Uterus (tissue), 3 donors: ENCODE measurements at regions not wholly inside any gene's neighbourhood (a gene's known extent, or its start where the extent isn't known, plus 50 kb on each side); places are given as distances from the start of the nearest gene placed in this dataset.

ENCODE experiments used
- DNase-seq, 2 donors: peaks; one replicate each; pipeline ENCODE4 v3.0.0-alpha.2; 2019 to 2020
- H3K27ac ChIP-seq, 2 donors: fragments of 200-600 bp; sonication (generic); 1 replicate in 1 of 2; 2 replicates in 1 of 2; pipeline ENCODE4 v1.5.1; 2016 to 2018
- H3K27me3 ChIP-seq, 2 donors: fragments of 200-600 bp; sonication (generic); one replicate each; pipeline ENCODE4 v1.5.1; 2018 to 2019; ENCODE audit warnings: control low read depth in 1 of 2
- H3K36me3 ChIP-seq, 2 donors: fragments of 200-600 bp; sonication (generic); one replicate each; pipeline ENCODE4 v1.5.1; 2019; ENCODE audit warnings: control low read depth in 1 of 2
- H3K4me1 ChIP-seq, 2 donors: fragments of 200-600 bp; sonication (generic); one replicate each; pipeline ENCODE4 v1.5.1; 2018 to 2019; ENCODE audit warnings: control low read depth in 1 of 2
- H3K4me3 ChIP-seq, 2 donors: fragments of 200-600 bp; sonication (generic); 1 replicate in 1 of 2; 2 replicates in 1 of 2; pipeline ENCODE4 v1.5.1; 2018 to 2019; ENCODE audit warnings: mild to moderate bottlenecking in 1 of 2
- H3K9me3 ChIP-seq, 2 donors: fragments of 200-600 bp; sonication (generic); one replicate each; pipeline ENCODE4 v1.5.1; 2019; ENCODE audit warnings: control low read depth in 1 of 2
- POLR2A ChIP-seq, 2 donors: fragments of 450-650 bp; IDR thresholded peaks; one replicate each; pipeline ENCODE4 v1.6.1; 2016; ENCODE audit warnings: antibody characterized with exemption in 2 of 2, mild to moderate bottlenecking in 1 of 2, moderate library complexity in 1 of 2
- intact Hi-C: fragments of 100-400 bp; cut with DNase I; formaldehyde crosslinking; loops from one replicate; pipeline ENCODE4 v1.15.1; 2023; ENCODE audit warnings: low total_unique reads
- TF ChIP-seq, protein P1 (sequence below), 4 experiments: fragments of 200-600 bp in 2 of 4; fragments of 450-650 bp in 2 of 4; sonication (generic) in 2 of 4; IDR thresholded peaks; one replicate each; pipeline ENCODE4 v1.5.1; 2016 to 2019; ENCODE audit warnings: antibody characterized with exemption in 4 of 4, mild to moderate bottlenecking in 2 of 4, moderate library complexity in 1 of 4
- donor health status: DM: yes; HTN: yes; CAD: no.

DNA sequence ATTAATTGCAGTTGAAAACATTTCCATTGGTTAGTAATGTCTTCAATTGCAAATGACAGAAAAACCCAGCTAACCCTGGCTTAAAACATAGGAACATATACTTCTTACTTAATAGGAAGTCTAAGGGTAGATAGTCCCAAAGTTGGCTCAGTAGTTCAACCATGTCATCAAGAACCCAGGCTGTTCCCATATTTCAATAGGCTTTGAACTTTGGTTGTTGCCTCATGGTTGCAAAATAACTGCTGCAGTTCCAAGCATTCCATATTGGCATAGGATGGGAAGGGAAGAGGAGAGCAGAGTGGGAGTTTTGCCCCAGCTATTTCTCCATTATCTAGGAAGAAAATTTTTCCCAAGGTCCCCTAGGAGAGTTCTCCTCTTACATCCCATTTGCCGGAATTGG lies 81.4 kb upstream of the EEPD1 start:
- DNase-seq = no peak
- Histone ChIP-seq H3K36me3 (no peaks in the 10 kb centered on the region), H3K4me1 (no peaks in the 10 kb centered on the region), H3K27ac (no peak overlapping the region), H3K9me3 (no peaks in the 10 kb centered on the region), H3K4me3 (no peak overlapping the region), H3K27me3 (no peaks in the 10 kb centered on the region)
- intact Hi-C loops = no loop called here
- TF ChIP-seq POLR2A (IDR thresholded peaks at IDR 0.05) = no peak
- TF ChIP-seq, protein P1, sequence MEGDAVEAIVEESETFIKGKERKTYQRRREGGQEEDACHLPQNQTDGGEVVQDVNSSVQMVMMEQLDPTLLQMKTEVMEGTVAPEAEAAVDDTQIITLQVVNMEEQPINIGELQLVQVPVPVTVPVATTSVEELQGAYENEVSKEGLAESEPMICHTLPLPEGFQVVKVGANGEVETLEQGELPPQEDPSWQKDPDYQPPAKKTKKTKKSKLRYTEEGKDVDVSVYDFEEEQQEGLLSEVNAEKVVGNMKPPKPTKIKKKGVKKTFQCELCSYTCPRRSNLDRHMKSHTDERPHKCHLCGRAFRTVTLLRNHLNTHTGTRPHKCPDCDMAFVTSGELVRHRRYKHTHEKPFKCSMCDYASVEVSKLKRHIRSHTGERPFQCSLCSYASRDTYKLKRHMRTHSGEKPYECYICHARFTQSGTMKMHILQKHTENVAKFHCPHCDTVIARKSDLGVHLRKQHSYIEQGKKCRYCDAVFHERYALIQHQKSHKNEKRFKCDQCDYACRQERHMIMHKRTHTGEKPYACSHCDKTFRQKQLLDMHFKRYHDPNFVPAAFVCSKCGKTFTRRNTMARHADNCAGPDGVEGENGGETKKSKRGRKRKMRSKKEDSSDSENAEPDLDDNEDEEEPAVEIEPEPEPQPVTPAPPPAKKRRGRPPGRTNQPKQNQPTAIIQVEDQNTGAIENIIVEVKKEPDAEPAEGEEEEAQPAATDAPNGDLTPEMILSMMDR (IDR thresholded peaks at IDR 0.05) = no peak

- no peak for DNase-seq
- H3K27ac ChIP-seq = no peak overlapping the region
- H3K4me1 ChIP-seq = no peaks in the 10 kb centered on the region
- no peaks in the 10 kb centered on the region for H3K36me3 ChIP-seq
- H3K27me3 ChIP-seq = no peaks in the 10 kb centered on the region
- no peak for TF ChIP-seq POLR2A (IDR thresholded peaks at IDR 0.05)
- TF ChIP-seq, protein P1 (IDR thresholded peaks at IDR 0.05) = no peak
- no peaks in the 10 kb centered on the region for H3K9me3 ChIP-seq
- intact Hi-C loops = no loop called here
- no peak overlapping the region for H3K4me3 ChIP-seq
Observed at GRCh38 chr7:36072620-36073019, 80.4 kb upstream of the EEPD1 start.

DNA sequence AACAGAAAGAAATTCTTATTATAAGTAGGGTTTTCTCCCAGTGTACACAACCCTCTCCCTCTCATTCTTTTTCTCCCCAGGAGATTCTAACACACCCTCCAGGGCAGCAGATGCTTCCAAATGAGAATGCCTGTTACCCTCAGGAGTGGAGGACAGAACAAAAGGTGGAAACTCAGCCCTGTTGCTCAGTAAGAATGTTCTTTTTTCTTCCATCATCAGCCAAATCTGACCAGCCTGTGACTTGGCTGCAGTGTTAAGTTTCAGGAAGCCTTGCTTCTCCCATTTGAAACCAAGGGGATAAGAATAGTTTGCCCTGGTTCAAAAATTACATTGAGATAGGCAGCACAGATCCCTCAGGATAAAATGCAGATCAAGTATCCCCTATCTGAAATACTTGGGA lies 77.5 kb upstream of the EEPD1 start:
- no peaks in the 10 kb centered on the region for H3K36me3 ChIP-seq
- TF ChIP-seq, protein P1 (IDR thresholded peaks at IDR 0.05) = no peak
- TF ChIP-seq POLR2A (IDR thresholded peaks at IDR 0.05) = no peak
- no peak for DNase-seq
- H3K27me3 ChIP-seq = no peaks in the 10 kb centered on the region
- H3K9me3 ChIP-seq = no peaks in the 10 kb centered on the region
- intact Hi-C loops = no loop called here
- no peak overlapping the region for H3K27ac ChIP-seq
- H3K4me3 ChIP-seq = no peak overlapping the region
- H3K4me1 ChIP-seq = no peaks in the 10 kb centered on the region

DNA sequence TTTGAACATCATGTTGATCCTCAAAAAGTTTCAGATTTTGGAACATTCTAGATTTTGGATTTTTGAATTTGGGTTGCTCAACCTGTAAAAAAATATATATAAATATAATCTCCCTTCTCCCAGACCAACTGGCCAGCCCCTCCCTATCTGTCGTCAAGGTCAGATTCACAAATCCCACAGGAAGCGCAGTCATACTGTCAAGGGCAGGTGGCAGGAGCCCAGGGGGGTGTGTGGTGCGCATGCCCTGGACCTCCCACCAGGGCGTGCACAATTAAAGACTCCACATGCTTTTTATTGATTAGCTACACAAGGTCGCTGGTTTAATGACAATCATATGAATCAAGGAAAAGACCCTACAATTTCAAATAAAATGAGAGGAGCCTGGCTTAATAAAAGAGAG lies 77.0 kb upstream of the EEPD1 start:
- Histone ChIP-seq H3K9me3 (no peaks in the 10 kb centered on the region), H3K27ac (no peak overlapping the region), H3K36me3 (no peaks in the 10 kb centered on the region), H3K4me1 (no peaks in the 10 kb centered on the region), H3K27me3 (no peaks in the 10 kb centered on the region), H3K4me3 (no peak overlapping the region)
- no peak for TF ChIP-seq POLR2A (IDR thresholded peaks at IDR 0.05)
- TF ChIP-seq, protein P1 (IDR thresholded peaks at IDR 0.05) = no peak
- DNase-seq = no peak
- intact Hi-C loops = no loop called here

GRCh38 chr7:36078816-36079360 lies 74.2 kb upstream of the EEPD1 start:
- TF ChIP-seq, protein P1 (IDR thresholded peaks at IDR 0.05) = no peak
- H3K36me3 ChIP-seq = no peaks in the 10 kb centered on the region
- no peaks in the 10 kb centered on the region for H3K9me3 ChIP-seq
- intact Hi-C loops = no loop called here
- H3K4me1 ChIP-seq = no peaks in the 10 kb centered on the region
- DNase-seq = no peak
- H3K4me3 ChIP-seq = no peak overlapping the region
- no peak overlapping the region for H3K27ac ChIP-seq
- H3K27me3 ChIP-seq = no peaks in the 10 kb centered on the region
